COR-L47 (cell line): ENCODE measurements at regions not wholly inside any gene's neighbourhood (a gene's known extent, or its start where the extent isn't known, plus 50 kb on each side); places are given as distances from the start of the nearest gene placed in this dataset.
A peak's percentile ranks its signal among the peaks of the same experiment; 100 is the strongest.

Source experiments
- DNase-seq: peaks from one replicate; lab custom pipeline; 2025; lab: John Stamatoyannopoulos, UW

- no peak for DNase-seq
These were observed 389.1 kb downstream of the PBX1 start for GRCh38 chr1:164948101-164948500.

- no peak for DNase-seq
These were observed 378.3 kb downstream of the PBX1 start for GRCh38 chr1:164937291-164937690.

- DNase-seq, result no peak
These were observed 373.6 kb downstream of the PBX1 start for GRCh38 chr1:164932580-164932979.

GRCh38 chr1:164930833-164931232 is 371.8 kb downstream of the PBX1 start:
- no peak for DNase-seq

- no peak for DNase-seq
These were observed 371.3 kb downstream of the PBX1 start for GRCh38 chr1:164930241-164930640.

GRCh38 chr1:164928232-164928812 is 369.3 kb downstream of the PBX1 start:
- DNase-seq, result no peak

GRCh38 chr1:164926107-164926506 is 367.1 kb downstream of the PBX1 start:
- no peak for DNase-seq

- no peak for DNase-seq
These were observed 363.6 kb downstream of the PBX1 start for GRCh38 chr1:164922585-164922984.

GRCh38 chr1:164921493-164921892 is 362.5 kb downstream of the PBX1 start:
- no peak for DNase-seq

- no peak for DNase-seq
These were observed 359.2 kb downstream of the PBX1 start for GRCh38 chr1:164918140-164918539.

- DNase-seq, result peak; percentile 17
These were observed 355.2 kb downstream of the PBX1 start for GRCh38 chr1:164914208-164914607.

GRCh38 chr1:164912290-164912689 is 353.3 kb downstream of the PBX1 start:
- DNase-seq, result no peak

GRCh38 chr1:164910671-164911070 is 351.7 kb downstream of the PBX1 start:
- no peak for DNase-seq

- DNase-seq, result no peak
These were observed 348.7 kb downstream of the PBX1 start for GRCh38 chr1:164907666-164908065.

- no peak for DNase-seq
These were observed 346.9 kb downstream of the PBX1 start for GRCh38 chr1:164905869-164906268.

GRCh38 chr1:164902491-164902890 is 343.5 kb downstream of the PBX1 start:
- no peak for DNase-seq
